ENCODE measurements at regions not wholly inside any gene's neighbourhood (a gene's known extent, or its start where the extent isn't known, plus 50 kb on each side); places are given as distances from the start of the nearest gene placed in this dataset.

DNA sequence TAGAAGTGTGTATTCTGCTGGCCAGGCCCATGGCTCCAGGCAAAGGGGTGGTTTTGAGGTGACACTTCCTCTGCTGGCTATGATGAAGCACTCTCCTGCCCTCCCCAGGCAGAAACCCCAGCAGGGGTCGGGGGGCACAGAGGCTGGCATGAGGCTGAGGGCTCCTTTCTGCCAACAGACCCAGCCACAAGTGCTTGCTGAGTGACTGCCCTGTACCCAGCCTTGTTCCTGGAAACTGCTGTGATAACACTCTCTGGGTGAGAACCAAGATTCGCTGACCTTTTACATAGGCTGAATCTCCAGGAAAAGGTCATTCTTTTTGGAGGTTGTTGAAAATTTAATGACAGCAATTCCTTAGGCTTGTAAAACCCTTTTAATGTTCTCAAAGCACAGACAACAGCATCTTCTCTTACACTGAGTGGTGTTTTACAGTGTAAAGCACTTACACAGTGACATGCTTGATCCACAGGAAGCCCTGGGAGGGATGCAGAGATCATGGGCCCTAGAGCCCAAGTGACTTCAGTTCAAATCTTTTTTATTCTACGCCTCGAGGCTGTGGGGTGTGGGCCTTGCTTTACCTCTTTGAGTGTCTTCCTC, 155.5 kb upstream of the FGGY start:
- Histone ChIP-seq H3K27ac (no peak overlapping the region), H3K4me3 (no peak overlapping the region), H3K4me1 (peaks cover 0 to 29% (median 0%) of the 10 kb centered on the region in 3 donors), H3K27me3 (no peaks in the 10 kb centered on the region), H3K36me3 (no peaks in the 10 kb centered on the region), H3K9me3 (no peaks in the 10 kb centered on the region)
- TF ChIP-seq POLR2AphosphoS5 (IDR thresholded peaks at IDR 0.05) (no peak), POLR2A (IDR thresholded peaks at IDR 0.05) (no peak), EP300 (IDR thresholded peaks at IDR 0.05) (no peak), CTCF (IDR thresholded peaks at IDR 0.05) (no peak)
- no peak for ATAC-seq
- 83 to 100% methylated on average over 2 to 3 of the region's 4 CpGs for WGBS, 2 donors (ENCODE audit: low coverage in 1 of 2)

GRCh38 chr1:59142311-59143132, 154.4 kb upstream of the FGGY start:
- TF ChIP-seq CTCF (IDR thresholded peaks at IDR 0.05) (no peak), POLR2A (IDR thresholded peaks at IDR 0.05) (no peak), POLR2AphosphoS5 (IDR thresholded peaks at IDR 0.05) (no peak), EP300 (IDR thresholded peaks at IDR 0.05) (no peak)
- no peaks in the 10 kb centered on the region for H3K36me3 ChIP-seq
- no peaks in the 10 kb centered on the region for H3K27me3 ChIP-seq
- no peak for ATAC-seq
- WGBS, 2 donors (ENCODE audit: low coverage in 1 of 2), result 68 to 80% methylated on average over 7 to 9 of the region's 9 CpGs
- H3K27ac ChIP-seq, result peak overlapping the region in 2 of 4 donors; percentile 56 to 63
- peaks cover 0 to 38% (median 0%) of the 10 kb centered on the region in 3 donors for H3K4me1 ChIP-seq
- H3K9me3 ChIP-seq, result no peaks in the 10 kb centered on the region
- no peak overlapping the region for H3K4me3 ChIP-seq

DNA sequence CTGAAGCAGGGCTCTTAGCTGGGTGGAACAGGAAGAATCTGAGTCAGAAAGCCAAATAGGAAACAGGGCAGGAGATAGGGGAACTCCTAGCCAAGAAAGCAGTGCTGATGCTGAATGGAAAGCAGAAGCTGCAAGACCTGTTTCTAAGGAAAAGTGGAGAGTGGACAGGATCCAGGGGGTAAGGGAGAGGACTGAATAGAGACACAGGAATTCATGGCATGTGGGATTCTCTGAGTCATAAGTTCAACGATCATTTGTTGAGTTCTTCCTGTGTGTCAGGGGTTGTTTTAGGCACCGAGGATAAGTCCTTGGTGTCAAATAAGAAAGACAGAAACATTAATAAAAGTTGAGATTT, 153.8 kb upstream of the FGGY start:
- WGBS, 2 donors (ENCODE audit: low coverage in 1 of 2), result 15 to 17% methylated on average over 2 of the region's 2 CpGs
- Histone ChIP-seq H3K4me3 (no peak overlapping the region), H3K9me3 (no peaks in the 10 kb centered on the region), H3K36me3 (no peaks in the 10 kb centered on the region), H3K4me1 (peaks cover 0 to 40% (median 0%) of the 10 kb centered on the region in 3 donors), H3K27me3 (no peaks in the 10 kb centered on the region), H3K27ac (peak overlapping the region in 2 of 4 donors; percentile 56 to 63)
- ATAC-seq, result peak; percentile 64
- no peak for TF ChIP-seq POLR2AphosphoS5 (IDR thresholded peaks at IDR 0.05)
- no peak for TF ChIP-seq POLR2A (IDR thresholded peaks at IDR 0.05)

GRCh38 chr1:59143811-59144210, 153.1 kb upstream of the FGGY start:
- Histone ChIP-seq H3K27me3 (no peaks in the 10 kb centered on the region), H3K4me3 (no peak overlapping the region), H3K27ac (peak overlapping the region in 1 of 4 donors; percentile 63), H3K9me3 (no peaks in the 10 kb centered on the region), H3K4me1 (peaks cover 0 to 40% (median 0%) of the 10 kb centered on the region in 3 donors), H3K36me3 (no peaks in the 10 kb centered on the region)
- no peak for ATAC-seq
- WGBS, 2 donors (ENCODE audit: low coverage in 1 of 2), result 73 to 75% methylated on average over 2 of the region's 2 CpGs
- no peak for TF ChIP-seq CTCF (IDR thresholded peaks at IDR 0.05)

- TF ChIP-seq POLR2A (IDR thresholded peaks at IDR 0.05), result no peak
- no peak for TF ChIP-seq CTCF (IDR thresholded peaks at IDR 0.05)
- no peak for TF ChIP-seq EP300 (IDR thresholded peaks at IDR 0.05)
- no peak for TF ChIP-seq POLR2AphosphoS5 (IDR thresholded peaks at IDR 0.05)
Measured at GRCh38 chr1:59144959-59145358, 151.9 kb upstream of the FGGY start.

More at GRCh38 chr1:59144959-59145358, 151.9 kb upstream of the FGGY start:
- ATAC-seq, result no peak
- 92 to 100% methylated on average over 1 to 2 of the region's 2 CpGs for WGBS, 2 donors (ENCODE audit: low coverage in 1 of 2)
- H3K9me3 ChIP-seq, result no peaks in the 10 kb centered on the region
- peaks cover 0 to 42% (median 0%) of the 10 kb centered on the region in 3 donors for H3K4me1 ChIP-seq
- no peaks in the 10 kb centered on the region for H3K27me3 ChIP-seq
- no peak overlapping the region for H3K4me3 ChIP-seq
- no peaks in the 10 kb centered on the region for H3K36me3 ChIP-seq
- H3K27ac ChIP-seq, result no peak overlapping the region
